NK-92 (cell line): ENCODE measurements at regions not wholly inside any gene's neighbourhood (a gene's known extent, or its start where the extent isn't known, plus 50 kb on each side); places are given as distances from the start of the nearest gene placed in this dataset.

ENCODE experiments used
- DNase-seq: peaks from one replicate; lab custom pipeline; 2025; ENCODE audit not compliant: unreplicated experiment; lab: John Stamatoyannopoulos, UW

DNA sequence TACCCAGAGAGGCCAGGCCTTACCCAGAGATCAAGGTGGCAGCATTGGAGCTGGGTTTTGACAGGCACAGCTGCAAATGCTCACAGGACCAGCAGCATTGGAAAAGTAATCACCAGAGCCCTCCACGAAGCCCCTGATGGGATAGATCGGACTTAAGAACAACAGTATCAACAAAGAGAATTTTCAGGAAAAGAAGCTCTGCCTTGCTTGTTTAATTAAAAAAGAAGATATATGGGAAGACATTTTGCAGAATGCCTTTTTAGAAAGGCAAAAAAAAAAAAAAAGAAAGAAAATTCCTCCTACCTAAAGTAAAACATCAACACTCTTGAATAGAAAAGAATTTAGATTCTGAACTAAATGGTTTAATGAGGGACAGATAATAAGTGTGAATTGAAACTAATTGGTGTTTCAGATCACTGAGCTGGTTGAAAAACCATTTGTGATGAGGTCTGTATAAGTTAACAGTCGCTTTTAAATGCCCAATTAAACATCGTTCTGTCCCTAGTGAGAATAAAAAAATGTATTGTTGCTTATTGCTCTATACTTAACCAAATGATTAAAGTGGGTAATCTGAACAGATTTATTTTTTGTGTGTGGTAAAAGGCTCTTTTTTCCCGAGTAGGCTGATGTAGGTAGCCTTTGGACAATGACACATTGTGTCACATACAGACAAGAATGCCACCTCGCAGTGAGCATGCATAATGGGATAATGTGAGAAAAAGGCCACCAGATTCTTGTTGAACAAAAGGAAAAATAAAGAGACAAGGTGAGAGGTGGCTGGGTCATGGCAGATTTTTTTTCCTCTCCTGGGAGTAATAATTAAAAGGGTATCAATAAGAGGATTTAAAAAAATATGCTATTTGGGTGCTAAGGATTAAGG, 93.0 kb upstream of the ARGLU1 start:
- DNase-seq, result no peak

DNA sequence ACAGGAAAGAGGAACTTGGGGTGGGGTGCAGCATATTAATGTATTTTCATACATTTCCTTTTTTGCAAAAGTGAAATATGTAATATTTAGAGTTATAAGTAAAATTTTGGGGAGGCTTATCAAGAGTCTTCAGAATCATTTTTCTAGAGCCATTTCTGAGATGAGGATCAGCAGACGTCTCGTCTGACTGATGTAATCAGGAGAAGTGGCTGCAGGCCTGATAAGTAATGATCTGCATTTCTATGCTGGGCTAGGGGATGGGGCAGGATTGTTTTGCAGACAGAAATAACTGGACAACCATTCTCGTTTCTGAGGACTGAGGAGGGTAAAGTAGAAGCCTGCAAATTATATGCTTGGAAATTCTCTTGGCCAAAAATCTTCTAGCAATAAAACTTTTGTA, 89.2 kb upstream of the ARGLU1 start:
- DNase-seq, result no peak

DNA sequence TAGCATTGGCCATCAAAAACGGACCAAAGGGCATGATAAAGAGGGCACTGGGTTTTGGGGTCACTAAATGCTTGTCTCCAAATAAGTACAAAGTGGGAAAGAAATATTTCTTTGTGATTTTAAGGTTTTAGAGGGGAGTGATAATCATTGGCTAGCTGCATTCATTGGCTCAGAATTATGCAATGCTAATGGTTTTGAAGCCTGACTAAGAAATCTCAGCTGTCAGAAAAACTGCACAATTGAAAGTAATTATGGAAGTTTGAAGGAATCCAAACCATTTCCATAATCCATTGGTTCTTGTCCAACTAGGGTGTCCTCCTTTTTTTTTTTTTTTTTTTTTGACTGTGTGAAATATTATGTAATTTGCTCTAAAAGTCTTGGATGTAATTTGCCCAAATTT, 88.2 kb upstream of the ARGLU1 start:
- DNase-seq, result no peak

DNA sequence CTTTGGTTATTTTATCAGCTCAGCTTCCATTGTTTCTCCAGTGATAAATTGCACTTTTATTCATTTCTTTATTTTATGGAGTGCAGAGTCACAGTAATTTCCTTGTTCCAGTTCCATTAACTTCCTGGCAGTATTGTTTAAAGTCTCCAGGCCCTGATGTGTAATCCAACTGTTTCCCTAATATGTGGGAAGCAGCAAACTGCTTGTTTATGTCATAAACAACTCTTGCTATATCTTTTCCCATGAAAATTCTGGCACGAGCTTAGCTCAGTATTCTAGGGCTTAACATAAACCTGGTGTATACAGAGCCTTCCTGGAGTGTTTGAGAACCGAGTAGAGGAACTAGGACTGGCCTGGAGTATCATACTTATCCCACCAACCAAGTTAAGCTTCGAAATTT, 83.5 kb upstream of the ARGLU1 start:
- DNase-seq, result no peak

DNA sequence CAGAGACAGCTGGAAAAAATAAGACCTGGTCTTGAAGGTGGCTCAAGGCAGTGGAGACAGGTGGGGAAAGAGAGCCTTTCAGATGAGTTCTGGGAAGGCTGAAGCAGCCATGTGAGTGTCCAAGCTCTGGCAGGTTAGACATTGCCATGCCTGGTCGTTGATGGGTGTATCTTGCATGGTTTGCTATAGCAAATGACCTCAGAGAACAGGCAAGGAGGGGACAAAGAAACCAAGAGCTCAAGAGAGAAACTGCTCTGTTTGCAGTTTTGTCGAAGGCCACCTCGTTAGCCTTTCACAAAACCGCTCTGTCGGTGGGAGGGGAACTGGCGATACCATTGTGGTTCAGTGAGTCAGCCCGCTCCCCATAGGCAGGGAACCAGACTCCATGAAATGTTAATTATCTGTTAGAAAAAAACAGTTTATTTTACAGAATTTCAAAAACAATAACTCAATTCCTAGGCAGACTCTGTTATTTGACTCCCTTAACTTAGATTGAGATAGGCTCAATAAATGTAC, 82.8 kb upstream of the ARGLU1 start:
- no peak for DNase-seq

DNA sequence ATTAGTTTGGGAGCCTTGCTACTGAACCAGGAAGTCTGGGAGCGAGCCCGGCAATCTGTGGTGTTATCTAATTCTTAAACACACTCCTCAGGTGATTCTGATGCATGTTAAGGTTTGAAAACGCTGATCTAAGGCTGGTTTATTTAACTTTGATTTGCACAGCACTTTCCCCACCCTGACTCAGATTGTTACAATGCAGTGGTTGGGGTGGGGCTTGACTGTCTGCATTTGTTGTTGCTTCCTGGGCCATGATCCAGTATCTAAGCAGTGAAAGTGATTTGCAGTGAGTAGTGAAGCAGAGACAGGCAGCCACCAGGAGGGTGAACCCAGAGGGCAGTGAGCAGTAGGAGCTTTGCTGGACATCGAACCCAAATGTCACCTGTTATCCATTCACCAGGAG, 81.6 kb upstream of the ARGLU1 start:
- no peak for DNase-seq

DNA sequence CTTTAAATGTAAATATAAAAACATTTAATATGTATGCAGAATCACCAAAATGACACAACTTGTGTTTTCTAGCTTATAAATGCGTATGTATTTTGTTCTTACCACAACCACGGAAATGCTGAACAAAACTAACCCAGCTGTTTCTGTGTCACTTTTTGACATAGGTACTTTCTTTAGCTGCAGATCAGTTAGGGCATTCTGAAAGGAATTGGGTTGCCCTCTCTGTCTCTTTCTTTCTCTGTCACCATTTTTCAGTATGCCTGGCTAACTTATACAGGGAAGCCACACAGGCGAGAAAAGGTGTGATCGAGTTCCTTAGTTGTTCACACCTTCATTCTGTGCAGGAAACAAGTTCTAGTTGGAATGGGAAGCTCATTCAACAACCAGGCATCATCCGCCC, 72.6 kb upstream of the ARGLU1 start:
- no peak for DNase-seq

DNA sequence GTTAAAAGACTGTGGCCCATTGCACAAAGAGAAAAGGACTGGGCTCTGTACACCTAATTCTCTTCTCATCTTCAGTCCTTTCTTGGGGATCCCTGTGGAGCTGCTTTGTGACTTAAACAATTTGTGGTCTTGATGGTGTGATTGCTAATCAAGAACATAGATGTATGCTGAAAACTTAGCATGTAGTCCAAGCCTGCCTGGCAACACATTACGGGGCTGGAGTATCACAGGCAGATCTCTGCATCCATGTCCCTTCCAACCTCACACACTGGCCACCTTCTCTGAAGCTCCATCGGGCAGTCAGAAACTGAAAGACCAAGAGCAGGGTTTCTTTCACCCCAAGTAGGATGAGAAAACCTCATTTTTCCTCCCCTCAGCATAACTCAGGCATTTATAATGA, 69.6 kb upstream of the ARGLU1 start:
- DNase-seq, result no peak

DNA sequence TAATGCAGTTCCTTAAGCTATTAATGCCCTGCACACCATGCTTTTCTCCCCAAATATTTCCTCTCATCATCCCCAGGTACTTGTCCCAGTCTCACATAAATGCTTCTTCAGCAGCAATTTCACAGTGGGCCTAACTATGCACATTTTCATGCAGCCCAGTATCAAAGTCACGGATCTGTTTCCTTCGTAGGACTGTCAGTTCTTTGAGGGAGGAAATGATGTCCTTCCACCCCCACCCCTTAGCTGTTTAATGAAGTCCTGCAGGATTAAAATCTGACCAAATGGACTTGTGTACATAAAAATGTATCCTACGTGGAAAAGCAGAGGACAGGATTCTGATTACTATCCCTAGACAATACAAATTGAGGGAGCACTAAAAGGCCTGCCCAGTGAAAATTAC, 68.6 kb upstream of the ARGLU1 start:
- DNase-seq, result no peak

DNA sequence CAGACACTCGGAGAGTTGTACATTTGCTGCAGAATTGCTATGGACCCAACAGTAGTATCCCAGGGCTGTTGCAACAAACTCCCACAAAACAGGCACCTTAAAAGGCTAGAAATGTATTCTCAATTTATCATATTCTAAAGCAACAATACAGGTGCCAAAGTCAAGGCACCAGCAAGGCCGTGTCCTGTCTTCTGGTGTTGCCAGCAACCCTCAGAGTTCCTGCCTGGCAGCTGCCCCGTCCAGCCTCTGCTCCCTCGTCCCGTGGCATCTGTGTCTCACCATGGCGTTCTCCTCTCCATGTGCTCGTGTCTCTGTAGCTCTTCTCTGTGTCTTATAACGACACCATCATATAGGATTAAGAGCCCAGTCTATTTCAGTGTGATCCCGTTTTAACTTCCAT, 67.7 kb upstream of the ARGLU1 start:
- DNase-seq, result no peak

DNA sequence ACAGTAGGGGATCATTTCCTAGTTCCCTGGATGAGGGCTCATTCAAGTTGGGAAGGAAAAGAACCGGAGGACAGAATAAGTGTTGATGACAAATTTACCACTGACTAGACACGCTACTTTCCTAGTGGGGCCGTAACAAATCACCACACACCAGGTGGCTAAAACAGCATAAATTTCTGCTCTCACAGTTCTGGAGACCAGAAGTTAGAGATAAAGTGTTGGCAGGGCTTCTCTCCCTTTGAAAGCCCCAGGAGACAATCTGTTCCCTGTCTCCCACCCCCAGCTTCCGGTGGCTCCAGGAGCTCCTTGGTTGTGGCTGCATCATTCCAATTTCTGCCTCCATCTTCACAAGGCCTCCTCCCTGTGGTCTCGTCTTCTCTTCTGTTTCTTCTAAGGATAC, 65.4 kb upstream of the ARGLU1 start:
- no peak for DNase-seq

DNA sequence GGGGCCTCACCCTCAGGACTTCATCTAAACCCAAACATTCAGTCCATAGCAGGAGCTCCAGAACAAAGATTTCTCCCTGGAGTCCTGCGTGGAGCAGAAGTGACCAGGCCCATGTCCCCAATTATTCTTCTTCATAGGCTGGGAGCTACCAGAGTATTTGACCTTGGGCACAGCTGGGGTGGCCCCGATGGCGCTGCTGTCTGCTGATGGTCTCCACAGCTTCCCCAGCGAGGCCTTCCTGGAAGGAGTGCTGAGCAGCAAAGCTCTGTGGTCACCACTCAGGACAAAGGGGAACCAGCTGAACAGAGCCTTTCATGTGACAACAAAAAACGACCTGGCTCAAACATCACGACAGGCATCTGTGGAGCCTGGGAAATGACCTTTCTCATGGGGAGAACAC, 62.7 kb upstream of the ARGLU1 start:
- DNase-seq, result no peak

DNA sequence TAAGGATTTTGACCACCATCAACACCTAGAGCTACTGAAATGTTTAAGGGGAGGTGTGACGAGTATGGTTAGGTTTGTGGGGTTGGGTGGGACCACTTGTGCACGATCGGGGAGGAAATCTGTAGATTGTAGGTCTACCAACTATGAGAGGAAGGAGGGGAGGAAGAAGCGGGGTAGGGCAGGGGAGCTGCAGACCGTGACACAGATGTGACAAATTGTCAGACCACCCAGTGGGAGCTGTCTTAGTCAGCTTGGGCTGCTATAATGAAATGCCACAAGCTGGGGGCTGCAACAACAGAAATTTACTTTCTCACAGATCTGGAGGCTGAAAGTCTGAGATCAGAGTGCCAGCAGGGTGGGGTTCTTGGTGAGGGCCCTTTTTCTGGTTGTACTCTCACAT, 62.2 kb upstream of the ARGLU1 start:
- DNase-seq, result no peak

DNA sequence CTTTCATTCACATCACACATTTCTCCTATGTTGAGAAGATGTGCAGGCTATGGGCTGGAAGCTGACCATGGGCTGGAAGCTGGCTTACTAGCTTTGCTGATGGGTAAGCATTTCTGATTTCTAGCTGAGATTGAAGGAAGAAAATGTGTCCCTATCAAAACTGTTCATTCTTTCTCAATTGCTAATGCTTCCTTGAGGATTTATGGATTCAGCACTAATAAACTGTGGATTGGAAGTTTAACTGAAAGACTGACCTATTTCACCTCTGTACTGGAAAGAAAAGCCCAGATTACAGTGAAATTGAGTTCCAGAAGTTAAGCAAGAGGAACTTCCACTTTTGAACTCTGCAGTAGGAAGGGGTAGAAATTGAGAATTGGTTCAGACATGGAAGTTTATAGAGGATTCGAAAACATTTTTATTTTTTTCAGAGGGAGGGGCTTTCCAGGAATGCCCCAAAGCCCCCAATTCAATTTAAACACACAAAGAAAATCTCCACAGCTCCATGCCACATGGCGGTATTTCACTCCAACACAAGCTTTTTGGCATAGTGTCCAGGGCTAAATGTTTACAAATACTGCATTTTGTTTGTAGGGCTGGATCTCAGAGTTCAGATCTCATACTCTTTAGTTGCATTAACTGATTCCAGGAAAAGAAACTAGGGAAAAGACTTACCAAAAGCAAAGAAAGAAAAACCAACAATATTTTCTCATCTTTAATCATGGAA, 61.2 kb upstream of the ARGLU1 start:
- no peak for DNase-seq

DNA sequence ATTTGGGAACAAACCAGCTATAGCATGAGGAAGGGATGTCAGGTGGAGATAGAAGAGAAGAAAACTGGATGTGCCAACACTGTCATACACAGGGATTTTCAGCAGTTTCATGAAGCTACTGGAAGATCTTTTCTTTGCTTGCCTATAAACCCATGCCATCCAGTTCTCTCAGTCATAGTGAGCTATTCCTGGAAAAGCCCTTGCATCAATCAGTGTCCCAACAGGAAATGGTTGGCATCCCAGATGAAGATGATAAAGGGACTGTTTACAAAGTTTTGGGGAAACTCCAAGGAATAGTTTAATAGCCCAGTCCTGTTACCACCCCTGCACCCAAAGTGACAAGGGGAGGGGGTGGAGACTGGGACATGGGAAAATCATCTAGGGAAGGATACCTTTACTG, 58.5 kb upstream of the ARGLU1 start:
- no peak for DNase-seq

DNA sequence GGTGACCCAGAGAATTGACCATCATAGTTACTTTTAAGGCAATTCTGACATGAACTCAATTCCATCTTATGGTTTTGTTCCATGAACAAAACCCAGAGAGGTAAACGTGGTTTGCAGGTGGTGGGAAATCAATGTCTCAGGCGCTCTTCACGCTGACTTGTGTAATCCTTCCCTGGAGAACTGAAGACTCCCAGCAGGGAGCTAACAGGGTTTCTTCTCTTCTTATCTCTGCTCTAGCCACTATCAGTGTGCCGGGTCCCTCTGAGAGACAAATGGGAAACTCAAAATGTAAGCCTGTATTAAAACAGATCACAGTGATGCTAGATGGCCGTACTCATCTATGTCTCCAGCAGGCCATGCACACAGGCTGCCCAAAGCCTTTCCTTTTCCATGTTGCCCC, 57.6 kb upstream of the ARGLU1 start:
- no peak for DNase-seq

DNA sequence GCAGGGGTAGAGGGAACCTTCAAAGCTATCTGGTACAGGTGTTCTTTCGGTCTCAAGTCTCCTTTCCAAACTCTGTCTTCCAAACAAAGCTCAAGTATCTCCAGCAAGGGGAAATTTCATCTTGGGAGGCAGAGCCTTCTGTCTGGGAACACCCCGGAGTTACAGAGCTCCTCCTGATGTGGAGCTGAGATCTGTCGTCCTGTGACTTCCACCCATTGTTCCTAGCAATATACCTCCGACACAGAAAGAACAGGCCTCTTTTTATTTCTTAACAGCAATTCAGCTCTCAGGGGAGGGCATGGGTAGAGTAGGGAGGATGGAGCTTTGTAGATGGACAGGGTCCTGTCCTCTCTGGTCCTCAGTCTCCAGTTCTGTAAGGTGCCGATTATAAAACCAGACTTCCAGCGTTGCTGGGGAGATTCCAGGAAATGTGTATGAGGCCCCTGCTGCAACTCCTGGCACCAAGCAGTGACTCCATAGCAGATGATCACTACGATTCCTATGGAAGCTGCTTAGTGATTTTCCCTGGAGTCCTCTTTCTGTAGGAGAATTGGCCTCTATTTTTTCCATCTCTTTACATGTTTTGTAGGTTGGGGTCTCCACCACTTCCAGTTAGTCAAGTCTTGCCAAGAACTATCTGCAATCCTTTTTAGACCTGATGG, 56.0 kb upstream of the ARGLU1 start:
- DNase-seq, result no peak

DNA sequence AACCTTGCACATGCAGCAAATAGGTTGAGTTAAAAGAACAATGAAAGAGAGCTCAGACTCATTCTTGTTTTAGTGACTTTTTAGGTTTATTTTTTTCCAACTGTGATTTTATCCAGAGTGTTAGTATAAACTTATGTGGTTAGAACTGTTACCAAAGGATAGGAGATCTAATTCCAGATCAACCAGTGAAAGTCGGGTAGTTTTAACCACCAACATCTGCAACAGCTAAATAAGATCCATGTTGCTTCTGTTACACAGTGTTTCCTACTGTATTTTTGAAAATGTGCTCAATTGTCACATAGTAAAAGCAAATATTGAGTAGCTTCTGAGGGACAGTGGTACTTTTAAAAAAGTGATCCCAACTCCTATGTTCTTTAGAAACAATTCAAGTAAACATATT, 53.9 kb upstream of the ARGLU1 start:
- no peak for DNase-seq

DNA sequence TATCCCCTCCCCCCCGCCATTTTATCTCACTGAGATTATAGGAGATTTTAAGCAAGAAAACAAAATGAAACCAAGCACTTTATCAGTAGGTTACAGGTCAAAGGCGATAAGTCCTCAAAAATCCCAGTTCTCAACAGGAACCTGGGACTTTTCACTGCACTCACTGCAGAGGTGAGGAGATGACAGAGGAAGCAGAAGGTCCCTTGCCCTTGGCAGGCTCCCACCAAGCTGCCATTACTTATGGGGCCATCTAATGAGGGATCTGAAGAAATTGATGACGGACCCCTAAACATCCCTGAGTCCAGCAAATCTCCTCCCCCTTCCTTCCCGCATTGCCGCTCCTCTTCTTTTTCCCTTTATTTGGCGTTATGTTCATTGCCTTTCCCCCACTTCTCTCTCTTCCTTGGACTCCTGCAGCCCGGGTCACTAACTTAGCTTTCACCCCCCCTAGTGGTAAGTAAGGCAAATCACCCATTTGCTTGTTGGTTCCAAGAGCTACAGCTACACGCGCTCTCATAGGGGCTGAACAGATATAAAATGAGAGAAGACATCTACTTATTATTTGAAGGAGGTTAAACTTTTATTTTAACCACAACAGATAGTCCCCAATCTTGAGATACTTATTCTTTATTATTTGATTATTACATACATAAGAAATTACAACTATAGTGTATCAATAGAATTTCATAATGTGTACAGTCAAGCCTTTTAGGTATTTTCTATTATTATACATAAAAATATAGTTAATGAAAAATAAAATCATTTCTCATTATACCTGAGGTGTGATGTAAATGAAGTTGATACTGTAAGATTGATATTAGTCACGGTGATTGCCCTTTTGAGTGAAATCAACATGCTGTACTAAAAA, 52.0 kb upstream of the ARGLU1 start:
- no peak for DNase-seq
